Hematopoietic multipotent progenitor cell treated with erythropoietin and hydrocortisone succinate and interleukin-3 and kit ligand, for 15 days (in vitro differentiated cells): ENCODE measurements at regions not wholly inside any gene's neighbourhood (a gene's known extent, or its start where the extent isn't known, plus 50 kb on each side); places are given as distances from the start of the nearest gene placed in this dataset.

ENCODE experiments used
- DNase-seq: peaks from one replicate; pipeline ENCODE4 v3.0.0-alpha.2; 2015; ENCODE audit warnings: low spot score

DNA sequence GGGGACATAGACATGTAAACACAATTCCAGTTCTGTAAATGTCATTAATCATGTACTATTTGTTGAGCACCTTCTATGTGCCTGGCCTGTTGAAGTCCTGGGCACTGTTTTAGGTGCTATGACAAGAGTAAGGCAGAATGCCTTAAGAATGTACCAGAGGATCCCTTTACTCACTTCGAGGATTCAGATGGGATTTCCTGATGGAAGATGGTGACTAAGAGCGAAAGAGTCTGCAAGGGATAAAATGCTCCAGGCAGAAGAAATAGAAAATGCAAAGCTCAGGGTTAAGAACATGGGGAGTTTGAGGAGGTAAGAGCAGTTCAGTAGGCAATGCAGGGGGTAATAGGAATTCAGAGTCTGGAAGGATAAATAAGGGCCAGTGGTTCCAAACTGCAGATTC lies 671.3 kb upstream of the TBX3 start:
- DNase-seq: no peak

- no peak for DNase-seq
These were observed 670.3 kb upstream of the TBX3 start for GRCh38 chr12:115354007-115354890.

- DNase-seq: no peak
These were observed 669.5 kb upstream of the TBX3 start for GRCh38 chr12:115353467-115353866.

DNA sequence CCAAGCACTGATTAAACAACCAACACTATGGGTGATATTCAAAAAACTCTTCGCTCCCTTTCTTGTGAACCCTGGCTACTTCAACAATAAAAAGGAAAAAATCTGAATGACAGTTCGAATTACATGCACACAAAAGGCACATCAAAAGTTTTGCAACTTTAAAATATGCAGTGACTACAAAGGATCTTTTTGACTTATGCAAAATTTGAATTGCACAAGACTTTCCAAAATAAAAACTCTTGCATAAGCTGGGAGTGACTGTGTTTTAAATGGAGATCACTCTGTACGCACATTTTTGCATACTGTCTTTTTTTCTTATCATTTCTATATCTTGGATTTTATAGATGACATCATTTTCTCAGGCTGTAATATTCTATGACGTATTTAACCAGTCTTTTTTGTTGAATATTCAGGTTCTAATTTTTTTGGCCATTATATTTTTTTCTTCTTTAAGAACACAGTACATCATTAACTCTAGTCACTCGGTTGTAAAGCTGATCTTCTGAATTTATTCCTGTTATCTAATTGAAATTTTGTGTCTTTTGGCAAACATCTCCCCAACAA lies 667.6 kb upstream of the TBX3 start:
- DNase-seq: no peak

GRCh38 chr12:115349711-115350110 lies 665.7 kb upstream of the TBX3 start:
- no peak for DNase-seq

DNA sequence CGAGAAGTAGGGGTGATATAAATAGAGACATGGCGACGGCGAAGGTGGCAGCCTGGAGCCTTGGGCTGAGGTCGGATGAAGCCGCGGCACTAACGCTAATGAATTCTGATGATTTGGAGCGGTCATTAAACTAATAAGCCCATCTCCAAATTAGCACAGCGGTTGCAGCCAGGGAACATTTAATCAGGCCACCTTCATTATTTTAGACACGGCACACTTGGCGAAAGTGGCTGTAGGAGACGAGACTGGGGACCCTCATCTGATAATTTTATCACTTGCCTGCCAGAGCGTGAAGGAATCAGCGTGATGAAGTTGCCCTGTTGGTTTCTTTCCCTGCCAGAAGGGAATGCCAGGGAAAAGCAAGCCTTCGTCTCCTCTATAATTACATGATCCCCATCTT lies 664.3 kb upstream of the TBX3 start:
- DNase-seq: no peak

DNA sequence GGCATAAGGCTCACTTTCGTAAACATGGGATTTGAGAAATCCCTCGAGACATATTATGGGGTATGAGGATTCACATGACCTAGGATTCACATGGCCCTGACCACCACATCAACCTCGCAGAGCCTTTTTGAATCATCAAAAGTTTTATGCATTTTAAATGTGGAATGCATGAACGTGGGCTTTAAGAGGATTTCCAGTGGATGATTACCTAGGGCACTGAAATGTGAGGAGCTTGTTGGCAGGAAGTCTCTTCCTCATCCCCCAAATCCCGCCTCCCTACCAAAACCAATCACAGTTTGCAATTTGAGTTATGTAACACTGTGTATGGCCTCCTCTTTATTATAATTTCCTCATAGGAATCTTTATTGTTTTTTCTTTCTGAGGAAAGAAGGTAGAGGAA lies 659.6 kb upstream of the TBX3 start:
- DNase-seq: no peak

DNA sequence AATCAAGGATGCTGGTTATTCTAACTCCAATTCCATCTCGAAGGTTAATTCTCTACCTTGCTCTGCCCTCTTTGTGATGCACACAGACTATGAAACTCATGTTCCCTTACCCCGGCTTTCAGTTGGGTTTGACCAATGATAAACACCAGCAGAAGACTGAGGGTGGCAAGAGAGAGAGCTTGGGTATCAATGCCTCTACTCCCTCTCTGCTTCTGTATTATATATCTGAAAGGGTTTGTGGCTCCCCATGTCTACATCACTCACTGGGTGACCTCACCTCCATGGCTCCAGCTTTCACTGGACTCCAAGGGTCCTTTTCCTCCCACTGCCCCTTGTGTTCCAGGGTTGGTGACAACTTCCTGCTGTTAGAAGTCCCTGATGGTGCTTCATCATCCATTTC lies 659.0 kb upstream of the TBX3 start:
- no peak for DNase-seq

DNA sequence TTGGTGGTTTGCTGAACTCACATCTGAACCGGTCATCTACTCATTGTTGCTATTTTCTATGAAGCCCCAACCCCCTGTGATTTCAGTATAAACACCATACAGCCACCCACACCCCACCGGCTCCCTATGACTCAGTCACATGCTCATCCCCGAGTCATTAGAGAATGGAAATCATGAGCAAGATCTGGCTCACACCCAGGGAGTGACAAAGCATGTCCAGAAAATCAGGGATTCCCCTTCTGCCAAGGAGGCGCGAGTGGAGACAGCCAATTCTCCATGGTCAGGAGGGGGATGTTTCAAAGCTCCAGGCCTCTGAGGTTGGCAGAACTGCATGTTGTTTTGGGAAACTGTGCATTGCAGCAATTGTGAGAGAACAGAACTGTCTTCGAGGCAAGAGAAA lies 657.5 kb upstream of the TBX3 start:
- DNase-seq: no peak

GRCh38 chr12:115338566-115339294 lies 654.8 kb upstream of the TBX3 start:
- DNase-seq: no peak

- no peak for DNase-seq
These were observed 653.9 kb upstream of the TBX3 start for GRCh38 chr12:115337693-115338543.

DNA sequence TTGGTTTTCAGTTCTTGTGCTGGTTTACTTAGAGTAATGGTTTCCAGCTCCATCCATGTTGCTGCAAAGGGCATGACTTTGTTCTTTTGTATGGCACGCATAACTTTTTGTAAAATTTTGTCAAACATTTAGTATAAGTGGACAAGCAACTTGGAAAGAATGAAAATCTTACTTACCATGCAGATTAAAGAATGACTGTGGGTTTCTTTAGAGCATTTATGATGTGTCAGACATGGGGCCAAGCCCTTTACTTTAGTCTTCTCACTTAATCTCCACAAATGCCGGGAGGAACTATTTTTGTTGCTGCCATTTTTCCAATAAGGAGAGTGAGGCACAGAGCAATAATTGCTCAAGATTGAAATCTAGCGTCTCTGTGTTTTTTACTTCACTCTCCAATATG lies 652.5 kb upstream of the TBX3 start:
- no peak for DNase-seq

GRCh38 chr12:115335594-115335993 lies 651.6 kb upstream of the TBX3 start:
- DNase-seq: no peak

GRCh38 chr12:115335048-115335447 lies 651.1 kb upstream of the TBX3 start:
- DNase-seq: no peak

- DNase-seq: no peak
These were observed 649.0 kb upstream of the TBX3 start for GRCh38 chr12:115332945-115333344.

DNA sequence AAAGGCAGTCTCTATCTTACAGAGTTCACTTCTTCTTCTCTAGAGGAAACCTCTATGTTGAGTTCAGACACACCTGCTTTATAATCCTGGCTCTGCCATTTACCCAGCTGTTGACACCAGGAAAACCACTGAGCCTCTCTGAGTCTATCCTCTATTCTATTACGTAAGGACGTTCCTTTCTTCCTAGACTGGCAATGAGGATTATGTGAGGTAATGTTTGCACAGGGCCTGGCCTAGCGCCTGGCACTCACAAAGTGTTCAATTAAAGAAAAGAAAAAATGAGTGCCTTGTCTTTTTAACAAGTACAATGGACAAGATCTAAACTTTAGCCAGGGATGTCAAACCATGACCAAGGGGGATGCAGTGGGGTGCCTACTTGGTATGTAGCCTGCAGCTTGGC lies 641.9 kb upstream of the TBX3 start:
- DNase-seq: no peak

DNA sequence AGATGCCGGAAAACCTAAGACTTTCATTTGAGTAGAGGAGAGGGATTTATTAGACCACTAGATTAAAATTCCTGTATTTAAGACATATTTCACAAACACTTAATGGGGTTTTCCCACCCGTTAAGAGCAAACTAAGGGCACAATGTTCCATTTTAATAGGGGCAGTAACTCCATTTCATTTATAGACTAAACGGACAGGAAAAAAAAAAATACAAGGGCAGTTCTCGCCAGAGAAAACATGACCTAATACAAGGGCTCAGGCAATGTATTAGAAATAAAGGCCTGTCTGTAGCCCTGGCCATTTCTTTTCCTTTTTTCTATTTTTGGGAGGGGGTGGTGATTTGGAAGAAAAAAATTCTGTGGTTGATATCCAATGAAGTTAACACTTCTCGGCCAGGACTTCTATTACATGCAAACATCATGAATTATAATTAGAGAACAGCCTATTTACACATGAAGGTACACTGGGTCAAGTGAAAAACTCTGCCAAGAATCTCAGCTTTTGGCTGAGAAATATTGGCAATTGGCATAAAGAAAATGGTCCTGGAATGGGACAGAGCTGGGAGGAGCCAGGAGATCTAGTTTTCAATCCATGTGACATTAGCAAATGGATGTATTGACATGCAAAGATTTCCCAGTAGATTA lies 641.1 kb upstream of the TBX3 start:
- DNase-seq: no peak

DNA sequence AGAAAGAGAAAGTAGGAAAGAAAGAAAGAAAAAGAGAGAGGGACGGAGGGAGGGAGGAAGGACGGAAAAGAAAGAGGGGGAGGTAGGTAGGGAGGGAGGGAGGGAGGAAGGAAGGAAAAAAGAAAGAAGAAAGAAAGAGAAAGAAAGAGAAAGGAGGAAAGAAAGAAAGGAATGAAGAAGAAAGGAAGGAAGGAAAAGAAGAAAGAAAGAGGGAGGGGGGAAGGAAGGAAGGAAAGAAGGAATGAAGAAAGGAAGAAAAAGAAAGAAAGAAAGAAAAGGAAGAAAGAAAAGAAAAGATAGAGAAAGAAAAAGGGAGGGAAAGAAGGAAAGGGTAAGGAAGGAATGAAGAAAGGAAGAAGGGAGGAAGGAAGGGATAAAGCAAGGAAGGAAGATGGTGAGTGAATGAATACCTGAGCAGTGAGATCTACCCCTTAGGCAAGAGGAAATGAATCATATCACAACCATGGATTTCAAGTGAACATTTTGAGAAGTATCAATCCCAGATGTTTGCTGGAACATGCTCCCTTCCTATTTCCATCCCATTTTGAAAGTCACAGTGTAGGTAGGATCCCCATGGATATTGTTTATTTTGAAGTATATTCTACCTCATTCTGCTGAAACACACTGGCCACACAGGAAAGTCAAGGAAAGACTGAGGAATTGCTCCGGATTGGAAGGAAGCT lies 639.4 kb upstream of the TBX3 start:
- no peak for DNase-seq

- DNase-seq: no peak
These were observed 638.3 kb upstream of the TBX3 start for GRCh38 chr12:115322275-115322674.

DNA sequence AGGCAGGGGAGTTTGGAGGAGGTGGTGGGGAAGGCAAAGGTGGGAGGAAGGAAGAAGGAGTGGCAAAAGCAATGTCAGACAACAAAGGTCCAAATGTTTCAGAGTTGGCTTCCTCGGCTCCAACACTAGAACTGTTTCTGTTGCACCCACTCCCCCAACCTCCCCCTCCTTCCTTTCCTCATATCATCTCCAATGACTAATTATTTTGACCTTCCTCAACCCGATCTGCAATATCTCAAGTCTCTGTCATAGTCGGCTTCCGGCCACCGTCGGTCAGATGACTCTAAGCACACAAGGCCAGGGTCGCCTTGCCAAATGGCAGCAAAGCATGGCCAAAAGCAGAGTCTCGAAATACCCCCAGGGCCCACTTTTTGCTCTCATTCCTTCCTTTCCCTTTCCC lies 637.0 kb upstream of the TBX3 start:
- no peak for DNase-seq

GRCh38 chr12:115320451-115320850 lies 636.5 kb upstream of the TBX3 start:
- DNase-seq: no peak
